T-helper 2 cell treated with Interferon-gamma antibody and Interleukin-4, amounts not matched to agents 100 ng/mL and 5 ng/mL, for 36 hours (primary cell): ENCODE measurements at regions not wholly inside any gene's neighbourhood (a gene's known extent, or its start where the extent isn't known, plus 50 kb on each side); places are given as distances from the start of the nearest gene placed in this dataset.

ENCODE experiments used
- intact Hi-C: fragments of 100-400 bp; cut with micrococcal nuclease; formaldehyde crosslinking; loops from one replicate; pipeline ENCODE4 v1.15.1; 2023

GRCh38 chr17:79401704-79402674 is 208.9 kb downstream of the RBFOX3 start:
- intact Hi-C loops, result no loop called here

GRCh38 chr17:79400989-79401703 is 209.7 kb downstream of the RBFOX3 start:
- intact Hi-C loops, result no loop called here

GRCh38 chr17:79399610-79400144 is 211.2 kb downstream of the RBFOX3 start:
- intact Hi-C loops, result no loop called here

- intact Hi-C loops, result no loop called here
Observed at GRCh38 chr17:79398441-79398840, 212.4 kb downstream of the RBFOX3 start.

GRCh38 chr17:79396696-79397095 is 214.2 kb downstream of the RBFOX3 start:
- intact Hi-C loops, result no loop called here

GRCh38 chr17:79395545-79395944 is 215.3 kb downstream of the RBFOX3 start:
- intact Hi-C loops, result no loop called here

- intact Hi-C loops, result no loop called here
Observed at GRCh38 chr17:79395066-79395465, 215.8 kb downstream of the RBFOX3 start.

- intact Hi-C loops, result loop anchor here (1.0 to 5.0 kb wide), 2 partner anchors 306 to 346 kb away; no protein-coding TSS in a partner anchor
Observed at GRCh38 chr17:79393358-79394052, 217.3 kb downstream of the RBFOX3 start.

- intact Hi-C loops, result loop anchor here (5.0 kb wide), 1 partner anchor 345 kb away; no protein-coding TSS in a partner anchor
Observed at GRCh38 chr17:79392598-79392997, 218.3 kb downstream of the RBFOX3 start.

- intact Hi-C loops, result loop anchor here (5.0 kb wide), 1 partner anchor 344 kb away; no protein-coding TSS in a partner anchor
Observed at GRCh38 chr17:79391376-79392233, 219.2 kb downstream of the RBFOX3 start.

GRCh38 chr17:79389896-79390295 is 221.0 kb downstream of the RBFOX3 start:
- intact Hi-C loops, result loop anchor here (5.0 kb wide), 1 partner anchor 343 kb away; no protein-coding TSS in a partner anchor

- intact Hi-C loops, result no loop called here
Observed at GRCh38 chr17:79388556-79389295, 222.1 kb downstream of the RBFOX3 start.

GRCh38 chr17:79387783-79388182 is 223.1 kb downstream of the RBFOX3 start:
- intact Hi-C loops, result no loop called here

GRCh38 chr17:79385962-79386563 is 224.8 kb downstream of the RBFOX3 start:
- intact Hi-C loops, result no loop called here

- intact Hi-C loops, result no loop called here
Observed at GRCh38 chr17:79382313-79382712, 228.5 kb downstream of the RBFOX3 start.

GRCh38 chr17:79379700-79380445 is 231.0 kb downstream of the RBFOX3 start:
- intact Hi-C loops, result no loop called here

- intact Hi-C loops, result no loop called here
Observed at GRCh38 chr17:79377230-79377786, 233.5 kb downstream of the RBFOX3 start.

GRCh38 chr17:79374807-79375206 is 236.0 kb downstream of the RBFOX3 start:
- intact Hi-C loops, result no loop called here
